ENCODE measurements at regions not wholly inside any gene's neighbourhood (a gene's known extent, or its start where the extent isn't known, plus 50 kb on each side); places are given as distances from the start of the nearest gene placed in this dataset.

GRCh38 chr6:12371151-12371550 is 81.0 kb downstream of the EDN1 start:
- Histone ChIP-seq H3K27ac (ENCODE audit: low read depth, low read length, poor library complexity, severe bottlenecking) (no peak overlapping the region), H3K4me1 (ENCODE audit: insufficient read depth, low read length, poor library complexity, severe bottlenecking) (no peaks in the 10 kb centered on the region), H3K36me3 (ENCODE audit: insufficient read depth, low read length) (no peaks in the 10 kb centered on the region), H2AFZ (ENCODE audit: low read length) (no peak overlapping the region), H3K4me2 (ENCODE audit: low read length) (no peak overlapping the region), H3K4me3 (ENCODE audit: low read depth, low read length, poor library complexity, severe bottlenecking) (no peak overlapping the region), H3K79me2 (ENCODE audit: insufficient read depth, low read depth, low read length) (no peaks in the 10 kb centered on the region), H3K9me3 (ENCODE audit: low read length) (no peaks in the 10 kb centered on the region), H4K20me1 (ENCODE audit: insufficient read depth, low read length) (no peaks in the 10 kb centered on the region), H3K9me2 (ENCODE audit: insufficient read depth, low read length) (no peaks in the 10 kb centered on the region)
- no TSS peak for BruUV-seq (replicated peaks)
- POLR2A ChIA-PET = interaction anchor here (1.4 kb wide), 1 partner anchor 8 kb away, joined by 3 read pairs; no protein-coding TSS in a partner anchor
- TF ChIP-seq, protein P1, sequence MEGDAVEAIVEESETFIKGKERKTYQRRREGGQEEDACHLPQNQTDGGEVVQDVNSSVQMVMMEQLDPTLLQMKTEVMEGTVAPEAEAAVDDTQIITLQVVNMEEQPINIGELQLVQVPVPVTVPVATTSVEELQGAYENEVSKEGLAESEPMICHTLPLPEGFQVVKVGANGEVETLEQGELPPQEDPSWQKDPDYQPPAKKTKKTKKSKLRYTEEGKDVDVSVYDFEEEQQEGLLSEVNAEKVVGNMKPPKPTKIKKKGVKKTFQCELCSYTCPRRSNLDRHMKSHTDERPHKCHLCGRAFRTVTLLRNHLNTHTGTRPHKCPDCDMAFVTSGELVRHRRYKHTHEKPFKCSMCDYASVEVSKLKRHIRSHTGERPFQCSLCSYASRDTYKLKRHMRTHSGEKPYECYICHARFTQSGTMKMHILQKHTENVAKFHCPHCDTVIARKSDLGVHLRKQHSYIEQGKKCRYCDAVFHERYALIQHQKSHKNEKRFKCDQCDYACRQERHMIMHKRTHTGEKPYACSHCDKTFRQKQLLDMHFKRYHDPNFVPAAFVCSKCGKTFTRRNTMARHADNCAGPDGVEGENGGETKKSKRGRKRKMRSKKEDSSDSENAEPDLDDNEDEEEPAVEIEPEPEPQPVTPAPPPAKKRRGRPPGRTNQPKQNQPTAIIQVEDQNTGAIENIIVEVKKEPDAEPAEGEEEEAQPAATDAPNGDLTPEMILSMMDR (conservative IDR thresholded peaks at IDR 0.05; ENCODE audit: low read length) = no peak
- no peak for TF ChIP-seq EZH2phosphoT487 (IDR thresholded peaks at IDR 0.05; ENCODE audit: borderline replicate concordance, low read depth, low read length)
- intact Hi-C loops (cut with micrococcal nuclease; ENCODE audit: unreplicated experiment) = no loop called here
- CTCF ChIA-PET (ENCODE audit: unreplicated experiment) = no interaction called here
- no peak for DNase-seq (ENCODE audit: low spot score)

- DNase-seq (ENCODE audit: low spot score) = no peak
- Histone ChIP-seq H3K4me3 (ENCODE audit: low read depth, low read length, poor library complexity, severe bottlenecking) (no peak overlapping the region), H2AFZ (ENCODE audit: low read length) (no peak overlapping the region), H3K27ac (ENCODE audit: low read depth, low read length, poor library complexity, severe bottlenecking) (no peak overlapping the region), H3K9me3 (ENCODE audit: low read length) (no peaks in the 10 kb centered on the region), H3K9me2 (ENCODE audit: insufficient read depth, low read length) (no peaks in the 10 kb centered on the region), H3K4me2 (ENCODE audit: low read length) (no peak overlapping the region), H3K4me1 (ENCODE audit: insufficient read depth, low read length, poor library complexity, severe bottlenecking) (no peaks in the 10 kb centered on the region), H3K79me2 (ENCODE audit: insufficient read depth, low read depth, low read length) (no peaks in the 10 kb centered on the region), H4K20me1 (ENCODE audit: insufficient read depth, low read length) (no peaks in the 10 kb centered on the region), H3K36me3 (ENCODE audit: insufficient read depth, low read length) (no peaks in the 10 kb centered on the region)
- CTCF ChIA-PET (ENCODE audit: unreplicated experiment) = no interaction called here
- intact Hi-C loops (cut with micrococcal nuclease; ENCODE audit: unreplicated experiment) = no loop called here
- no TSS peak for BruUV-seq (replicated peaks)
- POLR2A ChIA-PET = interaction anchor here (1.4 kb wide), 1 partner anchor 9 kb away, joined by 3 read pairs; no protein-coding TSS in a partner anchor
- TF ChIP-seq, protein P1 (conservative IDR thresholded peaks at IDR 0.05; ENCODE audit: low read length) = no peak
- TF ChIP-seq EZH2phosphoT487 (IDR thresholded peaks at IDR 0.05; ENCODE audit: borderline replicate concordance, low read depth, low read length) = no peak
Observed at GRCh38 chr6:12371641-12372146, 81.5 kb downstream of the EDN1 start.

DNA sequence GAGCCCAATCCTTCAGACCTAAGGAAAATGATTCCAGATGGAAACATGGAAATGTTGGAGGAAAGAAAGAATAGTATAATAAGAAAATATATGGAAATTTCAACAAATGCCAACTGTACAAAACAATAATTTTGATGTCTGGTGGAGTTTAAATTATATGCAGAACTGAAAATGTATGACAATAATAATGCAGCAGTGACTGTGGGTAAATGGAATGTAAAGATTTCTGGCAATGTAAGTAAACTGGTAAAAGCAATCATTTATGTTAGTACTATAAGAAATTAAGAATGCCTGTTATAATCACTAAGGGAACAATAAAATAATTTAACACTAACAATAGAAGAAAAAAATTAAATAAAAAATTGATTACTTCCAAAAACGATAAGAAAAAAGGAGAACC is 89.0 kb downstream of the EDN1 start:
- CTCF ChIA-PET (ENCODE audit: unreplicated experiment) = no interaction called here
- H3K4me3 ChIP-seq (ENCODE audit: low read depth, low read length, poor library complexity, severe bottlenecking) = no peak overlapping the region
- H3K4me1 ChIP-seq (ENCODE audit: insufficient read depth, low read length, poor library complexity, severe bottlenecking) = no peaks in the 10 kb centered on the region
- no peaks in the 10 kb centered on the region for H3K36me3 ChIP-seq (ENCODE audit: insufficient read depth, low read length)
- no peak overlapping the region for H3K27ac ChIP-seq (ENCODE audit: low read depth, low read length, poor library complexity, severe bottlenecking)
- TF ChIP-seq EZH2phosphoT487 (IDR thresholded peaks at IDR 0.05; ENCODE audit: borderline replicate concordance, low read depth, low read length) = no peak
- TF ChIP-seq, protein P1 (conservative IDR thresholded peaks at IDR 0.05; ENCODE audit: low read length) = no peak
- H3K9me2 ChIP-seq (ENCODE audit: insufficient read depth, low read length) = no peaks in the 10 kb centered on the region
- no TSS peak for BruUV-seq (replicated peaks)
- H3K4me2 ChIP-seq (ENCODE audit: low read length) = no peak overlapping the region
- H3K9me3 ChIP-seq (ENCODE audit: low read length) = no peaks in the 10 kb centered on the region
- no peaks in the 10 kb centered on the region for H4K20me1 ChIP-seq (ENCODE audit: insufficient read depth, low read length)
- POLR2A ChIA-PET = no interaction called here
- DNase-seq (ENCODE audit: low spot score) = no peak
- intact Hi-C loops (cut with micrococcal nuclease; ENCODE audit: unreplicated experiment) = no loop called here
- H3K79me2 ChIP-seq (ENCODE audit: insufficient read depth, low read depth, low read length) = no peaks in the 10 kb centered on the region
- no peak overlapping the region for H2AFZ ChIP-seq (ENCODE audit: low read length)

Data from OCI-LY7 (cell line).